NCI-H82 treated with DMSO at 0.1 percent for 48 hours (cell line): ENCODE measurements at regions not wholly inside any gene's neighbourhood (a gene's known extent, or its start where the extent isn't known, plus 50 kb on each side); places are given as distances from the start of the nearest gene placed in this dataset.

ENCODE experiments used
- DNase-seq: peaks from one replicate; lab custom pipeline; 2025; ENCODE audit not compliant: unreplicated experiment; lab: John Stamatoyannopoulos, UW

GRCh38 chr2:152881527-152881926 lies 163.1 kb downstream of the ARL6IP6 start:
- no peak for DNase-seq

- DNase-seq: no peak
These were observed 160.9 kb downstream of the ARL6IP6 start for GRCh38 chr2:152879275-152879674.

GRCh38 chr2:152875701-152876695 lies 157.6 kb downstream of the ARL6IP6 start:
- DNase-seq: no peak

- DNase-seq: no peak
These were observed 156.5 kb downstream of the ARL6IP6 start for GRCh38 chr2:152874955-152875354.

GRCh38 chr2:152870239-152870638 lies 151.8 kb downstream of the ARL6IP6 start:
- DNase-seq: no peak

- DNase-seq: no peak
These were observed 149.0 kb downstream of the ARL6IP6 start for GRCh38 chr2:152867397-152867796.

GRCh38 chr2:152864601-152865149 lies 146.3 kb downstream of the ARL6IP6 start:
- DNase-seq: no peak

GRCh38 chr2:152863826-152864225 lies 145.4 kb downstream of the ARL6IP6 start:
- no peak for DNase-seq

GRCh38 chr2:152861349-152861942 lies 143.0 kb downstream of the ARL6IP6 start:
- DNase-seq: no peak

- no peak for DNase-seq
These were observed 140.3 kb downstream of the ARL6IP6 start for GRCh38 chr2:152858594-152859265.

GRCh38 chr2:152846697-152847470 lies 128.5 kb downstream of the ARL6IP6 start:
- DNase-seq: peak; percentile 51

GRCh38 chr2:152835674-152836073 lies 117.3 kb downstream of the ARL6IP6 start:
- no peak for DNase-seq

GRCh38 chr2:152827944-152828343 lies 109.5 kb downstream of the ARL6IP6 start:
- no peak for DNase-seq

- no peak for DNase-seq
These were observed 108.3 kb downstream of the ARL6IP6 start for GRCh38 chr2:152826581-152827279.

GRCh38 chr2:152825834-152826233 lies 107.4 kb downstream of the ARL6IP6 start:
- DNase-seq: no peak

GRCh38 chr2:152823905-152824304 lies 105.5 kb downstream of the ARL6IP6 start:
- DNase-seq: no peak

- DNase-seq: no peak
These were observed 104.3 kb downstream of the ARL6IP6 start for GRCh38 chr2:152822676-152823075.

GRCh38 chr2:152820048-152820447 lies 101.6 kb downstream of the ARL6IP6 start:
- no peak for DNase-seq

GRCh38 chr2:152815634-152816257 lies 97.3 kb downstream of the ARL6IP6 start:
- DNase-seq: no peak
